DOHH2 (cell line): ENCODE measurements at regions not wholly inside any gene's neighbourhood (a gene's known extent, or its start where the extent isn't known, plus 50 kb on each side); places are given as distances from the start of the nearest gene placed in this dataset.

Experiments used
- H3F3A ChIP-seq: fragments of 200-600 bp; sonication (generic), shearing (Covaris generic); 2 replicates; pipeline ENCODE4 v1.6.0; 2016; ENCODE audit warnings: antibody characterized with exemption, mild to moderate bottlenecking; ENCODE audit not compliant: control insufficient read depth, insufficient read depth
- H3K27ac ChIP-seq: fragments of 200-600 bp; sonication (generic); 2 replicates; pipeline ENCODE4 v1.5.1; 2014; ENCODE audit warnings: low read depth, mild to moderate bottlenecking, low read length, moderate library complexity
- H3K27me3 ChIP-seq: fragments of 200-600 bp; sonication (generic); 2 replicates; pipeline ENCODE4 v1.6.1; 2014; ENCODE audit warnings: mild to moderate bottlenecking, low read length, mixed read lengths; ENCODE audit not compliant: control insufficient read depth
- H3K36me3 ChIP-seq: fragments of 200-600 bp; sonication (generic); 2 replicates; pipeline ENCODE4 v1.6.1; 2014; ENCODE audit warnings: mild to moderate bottlenecking, low read length, moderate library complexity, mixed read lengths; ENCODE audit not compliant: control insufficient read depth
- H3K4me1 ChIP-seq: fragments of 200-600 bp; sonication (generic); 2 replicates; pipeline ENCODE4 v1.6.1; 2014; ENCODE audit warnings: mild to moderate bottlenecking, low read length, mixed read lengths; ENCODE audit not compliant: control insufficient read depth
- H3K4me2 ChIP-seq: fragments of 200-600 bp; sonication (generic); 2 replicates; pipeline ENCODE4 v1.6.0; 2014; ENCODE audit warnings: mild to moderate bottlenecking, low read length, moderate library complexity
- H3K4me3 ChIP-seq: fragments of 200-600 bp; sonication (generic); 2 replicates; pipeline ENCODE4 v1.5.1; 2014; ENCODE audit warnings: mild to moderate bottlenecking, low read length, mixed read lengths
- H3K79me2 ChIP-seq: fragments of 200-600 bp; sonication (generic); 2 replicates; pipeline ENCODE4 v1.6.1; 2014; ENCODE audit warnings: mild to moderate bottlenecking, low read length, mixed read lengths; ENCODE audit not compliant: control insufficient read depth
- H3K9me2 ChIP-seq: fragments of 200-600 bp; sonication (generic); replicated peaks from 2 replicates; pipeline ENCODE4 v1.6.1; 2014; ENCODE audit warnings: mild to moderate bottlenecking, low read length, mixed read lengths; ENCODE audit not compliant: control insufficient read depth
- H3K9me3 ChIP-seq: fragments of 200-600 bp; sonication (generic); 2 replicates; pipeline ENCODE4 v1.6.1; 2014; ENCODE audit warnings: antibody characterized with exemption, low read length, mixed read lengths; ENCODE audit not compliant: control insufficient read depth, insufficient read depth
- H4K20me1 ChIP-seq: fragments of 200-600 bp; sonication (generic); 2 replicates; pipeline ENCODE4 v1.6.0; 2014; ENCODE audit warnings: low read depth, mild to moderate bottlenecking, antibody characterized with exemption, low read length, moderate library complexity; ENCODE audit not compliant: control insufficient read depth, insufficient read depth
- CTCF ChIP-seq: fragments of 200-600 bp; sonication (generic); IDR thresholded peaks from one replicate; pipeline ENCODE4 v1.5.1; 2014; ENCODE audit warnings: antibody characterized with exemption, mild to moderate bottlenecking, low read depth, low read length; ENCODE audit not compliant: poor library complexity, severe bottlenecking
- EZH2phosphoT487 ChIP-seq: fragments of 200-600 bp; sonication (generic); IDR thresholded peaks from 2 replicates; pipeline ENCODE4 v1.6.1; 2017; ENCODE audit warnings: borderline replicate concordance, mild to moderate bottlenecking, antibody characterized with exemption, low read length, moderate library complexity, mixed read lengths

- no peaks in the 10 kb centered on the region for H4K20me1 ChIP-seq
- no peaks in the 10 kb centered on the region for H3K4me1 ChIP-seq
- H3K4me2 ChIP-seq, result no peak overlapping the region
- H3K9me3 ChIP-seq, result no peaks in the 10 kb centered on the region
- H3K4me3 ChIP-seq, result no peak overlapping the region
- H3K27me3 ChIP-seq, result no peaks in the 10 kb centered on the region
- no peak overlapping the region for H3K27ac ChIP-seq
- TF ChIP-seq CTCF (no peak), EZH2phosphoT487 (no peak)
- no peaks in the 10 kb centered on the region for H3K79me2 ChIP-seq
- H3K36me3 ChIP-seq, result no peaks in the 10 kb centered on the region
- H3F3A ChIP-seq, result no peaks in the 10 kb centered on the region
- H3K9me2 ChIP-seq, result no peaks in the 10 kb centered on the region
Measured at GRCh38 chr10:2380218-2380617, 642.9 kb upstream of the ADARB2 start.

GRCh38 chr10:2367083-2367482, 629.8 kb upstream of the ADARB2 start:
- Histone ChIP-seq H3K4me3 (no peak overlapping the region), H3K9me3 (no peaks in the 10 kb centered on the region), H3K9me2 (no peaks in the 10 kb centered on the region), H3K27ac (no peak overlapping the region), H3K36me3 (no peaks in the 10 kb centered on the region), H4K20me1 (no peaks in the 10 kb centered on the region), H3K27me3 (no peaks in the 10 kb centered on the region), H3K4me2 (no peak overlapping the region), H3K79me2 (no peaks in the 10 kb centered on the region), H3K4me1 (no peaks in the 10 kb centered on the region), H3F3A (no peaks in the 10 kb centered on the region)
- TF ChIP-seq EZH2phosphoT487 (no peak), CTCF (no peak)

- H4K20me1 ChIP-seq, result no peaks in the 10 kb centered on the region
- no peaks in the 10 kb centered on the region for H3K79me2 ChIP-seq
- H3F3A ChIP-seq, result no peaks in the 10 kb centered on the region
- no peaks in the 10 kb centered on the region for H3K4me1 ChIP-seq
- no peaks in the 10 kb centered on the region for H3K36me3 ChIP-seq
- H3K9me2 ChIP-seq, result no peaks in the 10 kb centered on the region
- TF ChIP-seq EZH2phosphoT487 (no peak), CTCF (no peak)
- no peak overlapping the region for H3K27ac ChIP-seq
- no peak overlapping the region for H3K4me2 ChIP-seq
- no peaks in the 10 kb centered on the region for H3K9me3 ChIP-seq
- no peak overlapping the region for H3K4me3 ChIP-seq
- H3K27me3 ChIP-seq, result no peaks in the 10 kb centered on the region
Measured at GRCh38 chr10:2366264-2366931, 629.1 kb upstream of the ADARB2 start.
